GM19025 (cell line): ENCODE measurements at regions not wholly inside any gene's neighbourhood (a gene's known extent, or its start where the extent isn't known, plus 50 kb on each side); places are given as distances from the start of the nearest gene placed in this dataset.

ENCODE experiments used
- ATAC-seq: cut with Tn5 transposase; IDR thresholded peaks from one replicate; pipeline ENCODE4 v1.9.1; 2021; ENCODE audit warnings: mild to moderate bottlenecking, low read depth, moderate library complexity; ENCODE audit not compliant: unreplicated experiment

DNA sequence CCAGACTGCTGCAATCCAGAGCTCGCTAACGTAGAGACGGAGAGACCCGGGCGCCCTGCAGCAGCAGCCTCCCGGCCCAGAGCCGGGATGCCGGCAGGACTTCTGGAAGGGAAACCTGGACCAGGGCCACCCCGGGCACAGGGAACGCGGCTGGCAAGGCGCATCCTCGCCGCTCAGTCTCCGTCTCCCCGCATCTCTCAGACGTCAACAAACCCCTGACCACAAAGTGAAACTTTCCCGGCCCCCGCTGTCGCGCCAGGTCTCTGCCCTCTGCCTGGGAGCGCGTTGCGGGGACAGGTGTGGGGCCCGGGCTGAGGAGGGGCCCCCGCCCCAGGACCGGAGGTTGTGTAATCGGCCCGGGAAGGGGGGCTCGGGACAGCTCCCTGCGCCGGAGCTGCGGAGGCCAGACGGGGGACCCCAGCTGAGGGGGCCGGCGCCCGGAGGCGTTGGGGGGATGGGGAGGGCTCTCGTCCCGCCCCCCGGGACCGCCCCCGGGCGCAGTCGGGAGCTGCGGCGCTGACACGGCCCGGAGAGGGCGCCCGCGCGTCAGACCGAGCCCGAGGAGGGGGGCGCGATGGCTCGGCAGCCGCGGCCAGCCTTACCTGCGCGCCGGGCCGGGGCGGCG, 116.6 kb upstream of the HIVEP3 start:
- peak; percentile 66 for ATAC-seq

DNA sequence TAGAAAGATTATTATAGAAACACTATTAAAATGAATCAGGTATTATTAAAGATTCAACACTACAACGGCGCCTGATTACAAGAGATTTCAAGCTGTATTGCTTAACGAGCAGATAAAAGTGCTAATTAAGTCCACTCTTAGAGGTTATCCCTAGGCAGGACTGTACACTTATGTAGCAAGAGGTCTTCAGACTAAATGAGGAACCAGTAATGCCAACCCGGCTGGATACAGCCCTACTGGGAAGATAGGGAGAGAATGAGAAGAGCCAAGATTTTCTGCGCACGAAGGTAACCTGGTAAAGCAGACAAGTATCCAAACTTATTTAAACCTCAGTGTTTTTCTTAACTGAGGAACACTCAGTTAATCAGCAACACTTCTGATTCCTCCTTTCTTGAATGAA, 115.7 kb upstream of the HIVEP3 start:
- ATAC-seq = no peak

DNA sequence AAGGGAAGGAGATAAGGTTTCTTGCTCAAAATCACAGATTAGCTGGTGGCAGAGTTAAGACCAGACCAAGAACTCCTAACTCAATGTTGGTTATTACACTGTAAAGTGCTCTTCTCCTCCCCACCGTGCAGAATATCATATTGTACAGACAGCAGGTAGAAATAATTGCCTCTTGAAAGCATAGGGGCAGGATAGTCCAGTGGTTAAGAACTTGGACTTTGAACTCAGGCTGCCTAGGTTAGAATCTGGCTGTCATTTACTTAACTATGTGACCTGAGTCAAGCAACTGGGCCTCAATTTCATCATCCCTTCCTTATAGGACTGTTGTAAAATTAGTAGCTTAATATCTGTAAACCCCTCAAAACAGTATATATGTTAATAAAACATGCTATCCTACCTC, 114.9 kb upstream of the HIVEP3 start:
- ATAC-seq = no peak

DNA sequence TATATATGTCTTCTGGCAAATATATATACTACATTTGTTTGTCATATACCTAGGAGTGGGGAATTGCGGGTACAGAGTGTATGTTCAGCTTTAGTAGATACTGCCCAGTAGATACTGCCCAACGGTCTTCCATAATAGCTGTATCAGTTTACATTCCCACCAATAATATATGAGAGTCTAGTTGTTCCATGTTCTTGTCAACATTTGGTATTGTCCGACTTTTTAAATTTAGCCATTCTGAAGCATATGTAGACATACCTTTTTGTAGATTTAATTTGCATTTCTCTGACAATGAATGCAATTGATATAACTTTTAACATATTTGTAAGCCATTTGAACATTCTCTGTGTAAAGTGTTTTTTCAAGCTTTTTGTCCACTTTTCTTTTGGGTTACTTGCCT, 99.0 kb upstream of the HIVEP3 start:
- no peak for ATAC-seq

DNA sequence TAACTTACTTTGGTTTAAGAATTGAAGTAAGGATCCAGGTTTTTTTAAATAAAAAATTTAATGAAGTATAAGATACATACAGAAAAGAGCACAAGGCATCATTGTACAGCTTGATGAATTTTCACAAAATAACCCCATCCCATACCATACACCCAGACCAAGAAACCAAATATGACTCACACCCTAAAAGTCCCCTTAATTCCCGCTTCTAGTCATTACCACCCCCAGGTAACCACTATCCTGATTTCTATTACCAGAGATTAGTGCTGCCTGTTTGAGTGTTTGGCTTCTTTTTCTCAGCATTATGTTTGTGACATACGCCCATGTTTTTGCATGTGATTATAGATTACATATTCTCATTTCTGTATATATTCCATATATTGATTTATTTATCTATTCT, 98.5 kb upstream of the HIVEP3 start:
- peak; percentile 57 for ATAC-seq

DNA sequence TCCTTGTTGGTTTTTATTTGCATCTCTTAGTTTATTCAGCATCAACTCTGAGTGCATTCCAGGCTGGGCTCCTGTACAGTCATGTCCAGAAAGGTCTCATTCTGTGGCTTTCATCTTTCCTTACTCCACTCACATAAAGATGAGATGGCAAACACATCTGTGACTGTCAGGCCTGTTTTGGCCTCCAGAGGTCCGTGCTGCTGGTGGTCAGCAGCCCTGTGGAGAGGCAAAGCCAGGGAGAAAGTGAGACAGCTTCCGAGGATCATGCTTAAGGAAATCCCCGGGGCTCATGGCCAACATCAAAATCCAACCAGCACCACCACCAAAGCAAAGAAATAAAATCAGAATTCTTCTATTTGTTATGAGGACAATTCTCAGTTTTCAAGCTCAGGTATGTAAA, 96.1 kb upstream of the HIVEP3 start:
- no peak for ATAC-seq

DNA sequence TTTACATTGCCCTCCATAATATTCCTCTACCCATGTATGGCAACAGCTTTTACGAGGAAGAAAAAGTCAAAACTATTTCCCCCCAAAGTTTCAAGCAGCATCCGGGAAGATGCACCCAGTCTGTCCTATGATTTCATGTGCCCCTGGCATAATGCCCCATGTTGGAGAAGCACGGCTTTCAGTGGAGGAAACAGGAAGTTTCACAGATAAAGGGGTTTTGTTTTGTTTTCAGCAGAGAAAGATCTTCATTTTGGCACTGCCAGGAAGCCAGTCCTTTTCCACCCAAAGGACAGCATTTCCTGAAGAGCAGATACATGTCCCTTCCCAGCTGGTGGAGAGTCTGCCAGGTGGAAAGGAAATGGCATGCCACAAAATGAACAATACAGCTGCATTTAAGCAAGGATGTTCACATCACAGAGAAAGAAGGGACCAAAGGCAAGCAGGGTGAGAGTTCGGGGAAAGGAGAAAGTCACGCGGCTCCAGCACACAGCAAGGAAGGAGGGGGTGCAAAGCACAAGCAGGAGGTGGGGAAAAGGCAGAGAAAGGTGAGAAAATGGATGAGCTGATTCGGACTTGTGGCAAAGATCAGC, 95.3 kb upstream of the HIVEP3 start:
- no peak for ATAC-seq

DNA sequence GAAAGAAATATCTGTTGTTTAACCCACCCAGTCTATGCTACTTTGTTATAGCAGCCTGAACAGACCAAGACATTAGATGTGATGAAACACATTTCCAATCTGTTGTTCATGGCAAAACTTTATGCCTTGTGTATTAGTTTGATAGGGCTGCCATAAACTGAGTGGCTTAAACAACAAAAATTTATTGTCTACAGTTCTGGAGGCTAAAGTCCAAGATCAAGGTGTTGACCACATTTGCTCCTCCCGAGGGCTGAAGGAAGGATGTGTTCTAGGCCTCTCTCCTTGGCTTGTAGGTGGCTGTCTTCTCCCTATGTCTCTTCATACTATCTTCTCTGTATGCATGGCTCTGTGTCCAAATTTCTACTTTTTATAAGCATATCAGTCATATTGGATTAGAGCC, 94.1 kb upstream of the HIVEP3 start:
- ATAC-seq = no peak

DNA sequence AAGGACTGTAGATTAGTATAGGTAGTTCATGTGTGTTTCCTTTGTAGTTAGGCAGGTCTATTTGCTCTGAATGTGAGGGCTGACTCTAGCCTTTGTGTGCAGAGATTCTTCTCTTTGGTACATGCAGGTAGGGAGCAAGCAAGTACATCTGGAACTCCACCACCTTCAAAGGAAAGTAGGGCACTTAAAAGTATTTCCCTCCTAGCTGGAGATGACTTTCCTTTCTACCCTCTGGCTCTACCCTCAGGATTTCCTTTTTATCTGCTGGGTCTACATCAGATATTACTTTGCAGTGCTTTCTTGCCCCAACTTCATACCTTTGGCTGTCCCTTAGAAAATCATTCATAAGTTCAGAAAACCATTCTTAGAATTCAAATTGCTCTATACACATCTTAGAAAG, 91.7 kb upstream of the HIVEP3 start:
- ATAC-seq = no peak

DNA sequence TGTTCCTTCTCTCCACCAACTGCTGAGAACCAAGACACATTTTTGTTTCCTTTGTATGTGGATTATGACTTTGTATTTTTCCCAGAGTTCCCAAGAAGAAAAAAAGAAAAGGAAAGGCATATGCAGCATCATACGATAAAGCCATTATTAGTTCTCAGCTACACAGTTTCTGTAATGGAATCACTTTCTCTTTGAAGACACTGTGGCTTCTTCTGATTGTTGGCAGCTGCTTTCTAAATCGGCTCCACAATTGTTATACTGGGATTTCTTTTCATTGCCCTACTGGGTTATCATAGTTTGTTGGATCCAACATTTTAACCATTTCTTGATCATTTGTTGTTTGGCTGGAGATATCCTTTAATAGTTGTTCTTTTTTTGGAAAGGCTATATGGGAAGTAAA, 89.5 kb upstream of the HIVEP3 start:
- no peak for ATAC-seq

DNA sequence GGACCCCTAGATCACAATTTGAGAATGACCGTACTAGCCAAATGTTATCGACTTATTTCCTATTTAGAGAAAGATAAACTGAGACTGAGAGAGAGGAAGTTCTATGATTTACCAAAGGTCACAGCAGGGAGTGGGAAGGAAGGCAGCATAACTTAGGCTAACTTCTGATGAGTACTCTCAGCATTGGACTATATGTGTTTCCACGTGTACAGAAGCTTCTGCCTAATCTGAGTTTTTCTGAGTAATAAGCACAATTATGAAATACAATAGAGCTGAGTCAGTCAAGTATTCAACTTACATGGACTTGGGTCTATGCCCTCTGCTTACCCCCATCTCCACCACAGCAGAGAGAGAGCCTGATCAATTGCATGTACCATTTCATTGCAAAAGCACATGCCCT, 88.1 kb upstream of the HIVEP3 start:
- ATAC-seq = no peak

DNA sequence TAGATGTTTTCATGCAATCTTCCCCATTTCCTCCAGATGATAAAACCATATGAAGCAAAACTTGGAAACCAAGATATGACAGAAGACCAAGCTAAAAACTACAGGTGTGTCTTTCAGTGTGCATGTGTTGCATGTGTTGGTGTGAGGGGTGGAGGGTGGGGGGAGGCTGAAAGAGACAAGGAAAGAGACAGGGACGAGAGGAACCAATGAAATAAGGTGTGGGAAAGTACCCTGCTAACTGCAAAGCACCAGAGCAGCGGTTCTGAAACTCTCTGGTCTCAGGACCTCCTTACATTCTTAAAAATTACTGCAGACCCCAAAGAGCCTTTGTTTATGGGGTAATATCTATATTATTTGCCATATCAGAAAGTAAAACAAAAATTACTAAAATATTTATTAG, 87.4 kb upstream of the HIVEP3 start:
- ATAC-seq = no peak

DNA sequence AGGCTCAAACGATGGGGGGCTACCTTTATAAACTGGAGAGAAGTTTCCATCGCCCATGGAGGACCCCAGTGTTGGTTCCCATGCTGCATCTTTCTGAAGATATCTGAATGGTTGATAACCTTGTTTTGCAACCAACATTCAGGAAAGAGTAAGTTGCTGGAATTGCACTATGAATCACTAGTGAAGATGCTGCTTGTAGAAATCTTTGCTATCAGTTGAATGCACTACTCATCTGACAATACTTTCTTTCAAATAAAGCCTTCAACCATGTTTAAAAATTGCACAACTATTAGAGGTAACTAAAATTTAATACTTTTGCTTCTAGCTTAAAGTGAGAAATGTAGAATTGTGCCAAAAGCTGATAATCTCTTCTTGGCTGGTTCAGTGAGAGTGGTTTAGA, 86.8 kb upstream of the HIVEP3 start:
- no peak for ATAC-seq

DNA sequence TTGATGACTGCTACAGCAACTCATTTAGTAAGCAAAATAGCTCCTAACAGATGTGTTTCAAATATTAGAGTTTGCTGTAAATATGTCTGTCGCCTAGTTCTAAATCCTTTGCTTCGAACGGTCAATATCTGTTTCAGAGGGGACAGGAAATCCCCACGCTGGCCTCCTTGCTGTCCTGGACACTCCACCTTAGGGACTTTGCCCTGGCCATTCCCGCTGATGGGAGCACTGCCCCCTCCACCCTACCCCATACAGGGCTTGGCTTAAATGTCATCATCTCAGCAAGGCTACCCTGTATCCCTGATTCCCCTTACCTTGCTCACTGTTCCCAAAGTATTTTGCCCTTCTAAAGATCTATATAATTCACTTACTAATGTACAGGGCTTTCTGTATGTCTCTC, 86.1 kb upstream of the HIVEP3 start:
- ATAC-seq = no peak

DNA sequence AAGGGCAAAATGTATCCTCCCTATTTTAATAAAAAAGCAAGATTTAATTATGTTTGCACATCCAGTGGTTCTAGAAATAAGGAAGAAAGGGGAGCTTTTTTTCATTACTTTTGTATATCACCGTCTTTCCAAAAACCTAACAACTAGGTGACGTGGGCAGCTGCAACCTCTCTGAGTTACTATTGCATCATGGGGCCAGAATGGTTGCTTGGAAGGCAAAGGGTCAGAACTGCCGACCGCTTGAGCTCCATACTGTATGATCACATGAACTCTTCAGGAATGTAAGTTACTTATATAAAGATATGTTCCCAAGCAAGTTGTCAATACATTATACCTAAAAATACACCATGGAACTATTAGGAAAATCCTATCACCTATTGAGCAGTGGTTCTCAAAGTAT, 85.6 kb upstream of the HIVEP3 start:
- no peak for ATAC-seq

DNA sequence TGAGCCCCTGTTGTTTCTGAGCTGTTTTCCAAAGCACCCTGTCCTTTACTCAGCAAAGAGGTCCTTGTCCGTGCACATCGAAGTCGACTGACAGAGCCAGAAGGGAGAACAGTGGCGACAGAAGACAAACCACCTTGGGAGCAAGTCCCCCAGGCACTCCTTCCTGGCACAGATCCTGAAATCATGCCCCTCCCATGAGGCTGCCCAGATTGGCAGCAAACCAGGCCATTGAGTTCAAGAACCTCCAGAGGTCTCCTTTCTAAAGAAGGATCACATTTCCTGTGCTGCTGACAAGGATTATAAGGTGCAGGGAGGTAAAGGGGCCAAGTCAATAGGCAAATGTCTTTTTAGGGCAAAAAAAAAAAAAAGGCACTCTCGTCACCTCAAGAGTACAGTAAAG, 84.7 kb upstream of the HIVEP3 start:
- ATAC-seq = no peak

DNA sequence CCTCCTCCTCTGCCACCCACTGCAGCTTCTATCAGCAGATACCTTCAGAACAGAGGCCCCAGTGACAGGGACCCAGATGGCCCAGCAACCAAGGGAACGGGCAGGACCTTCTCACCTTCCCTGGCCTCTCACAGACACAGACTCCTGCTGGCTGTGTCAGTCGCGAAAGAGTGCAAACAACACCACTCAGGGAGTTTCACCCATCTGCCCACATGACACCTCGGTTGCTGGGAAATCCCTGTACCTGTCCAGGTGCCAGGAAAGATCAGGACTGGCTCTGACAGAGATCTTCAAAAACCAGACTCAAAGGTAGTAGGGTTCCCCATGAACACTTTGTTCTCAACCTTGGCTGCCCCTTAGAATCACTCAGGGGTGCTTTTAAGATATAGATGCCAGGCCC, 83.5 kb upstream of the HIVEP3 start:
- ATAC-seq = no peak

DNA sequence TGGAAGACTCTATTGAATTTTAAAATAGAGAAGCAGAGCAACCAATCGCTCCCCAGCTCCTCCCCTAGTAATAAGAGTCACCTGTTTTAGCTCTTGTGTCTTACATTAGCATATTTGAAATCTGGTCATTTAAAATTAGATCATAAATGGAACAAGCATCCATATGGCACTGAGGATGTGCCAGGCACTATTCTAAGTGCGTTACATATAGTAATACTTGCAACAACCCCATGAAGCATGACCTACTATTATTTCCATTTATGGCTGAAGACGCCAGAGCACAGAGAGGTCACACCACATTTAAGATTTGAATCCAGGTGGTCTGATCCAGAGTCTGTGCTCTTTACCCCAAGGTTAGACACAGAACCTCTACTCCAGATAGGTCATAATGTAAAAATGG, 82.0 kb upstream of the HIVEP3 start:
- no peak for ATAC-seq

DNA sequence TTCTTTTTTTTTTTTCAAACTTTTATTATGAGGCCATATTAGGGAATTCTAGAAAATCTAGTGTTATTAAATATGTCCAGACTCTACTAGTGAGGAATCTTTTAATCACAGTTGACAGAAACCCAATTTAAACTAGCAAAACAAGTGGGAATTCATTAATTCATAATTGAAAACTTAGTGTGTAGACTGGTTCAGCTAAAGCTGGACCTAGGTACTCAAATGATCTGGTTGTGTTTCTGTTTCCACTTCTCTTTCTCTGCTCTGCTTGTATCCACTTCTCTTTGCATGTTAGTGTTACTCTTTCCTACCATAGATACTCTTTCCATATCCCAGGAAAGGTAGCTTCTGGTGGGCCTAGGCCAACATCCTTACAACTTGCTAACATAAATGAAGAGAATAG, 81.2 kb upstream of the HIVEP3 start:
- ATAC-seq = no peak

DNA sequence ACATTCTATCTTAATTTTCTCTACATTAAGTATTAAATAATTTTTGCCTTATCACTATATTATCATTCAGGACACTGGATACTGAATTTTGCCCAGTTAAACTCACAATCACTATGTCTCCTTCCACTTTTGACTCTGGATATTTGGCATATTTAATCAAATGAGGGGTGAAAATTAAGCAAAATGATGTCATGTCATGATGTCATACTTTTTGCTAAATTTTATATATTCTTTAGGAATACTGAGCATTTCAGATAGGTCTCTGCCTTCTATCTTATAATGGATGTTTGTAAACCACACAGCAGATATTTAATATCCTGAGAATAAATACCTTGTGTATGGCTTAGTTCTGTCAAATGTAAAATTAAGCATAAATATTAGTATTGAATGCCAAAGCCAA, 79.5 kb upstream of the HIVEP3 start:
- no peak for ATAC-seq

DNA sequence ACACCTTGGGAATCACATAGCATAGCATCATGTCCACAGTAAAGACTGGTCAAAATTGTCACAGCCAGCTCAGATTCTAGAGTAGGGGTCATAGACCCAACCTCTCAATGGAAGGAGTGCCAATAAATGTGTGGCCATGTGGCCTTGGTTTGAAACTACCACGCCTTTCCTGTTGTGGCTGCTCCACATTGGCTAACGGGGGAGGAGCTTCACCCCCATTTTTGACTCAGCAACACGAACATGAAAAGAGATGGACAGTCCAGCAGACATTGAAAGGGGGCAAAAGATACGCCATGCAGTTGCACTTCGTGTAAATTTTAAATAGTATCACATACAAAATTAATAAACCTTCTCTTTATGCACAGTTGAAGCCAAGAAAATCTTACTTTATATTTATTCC, 78.4 kb upstream of the HIVEP3 start:
- ATAC-seq = no peak

DNA sequence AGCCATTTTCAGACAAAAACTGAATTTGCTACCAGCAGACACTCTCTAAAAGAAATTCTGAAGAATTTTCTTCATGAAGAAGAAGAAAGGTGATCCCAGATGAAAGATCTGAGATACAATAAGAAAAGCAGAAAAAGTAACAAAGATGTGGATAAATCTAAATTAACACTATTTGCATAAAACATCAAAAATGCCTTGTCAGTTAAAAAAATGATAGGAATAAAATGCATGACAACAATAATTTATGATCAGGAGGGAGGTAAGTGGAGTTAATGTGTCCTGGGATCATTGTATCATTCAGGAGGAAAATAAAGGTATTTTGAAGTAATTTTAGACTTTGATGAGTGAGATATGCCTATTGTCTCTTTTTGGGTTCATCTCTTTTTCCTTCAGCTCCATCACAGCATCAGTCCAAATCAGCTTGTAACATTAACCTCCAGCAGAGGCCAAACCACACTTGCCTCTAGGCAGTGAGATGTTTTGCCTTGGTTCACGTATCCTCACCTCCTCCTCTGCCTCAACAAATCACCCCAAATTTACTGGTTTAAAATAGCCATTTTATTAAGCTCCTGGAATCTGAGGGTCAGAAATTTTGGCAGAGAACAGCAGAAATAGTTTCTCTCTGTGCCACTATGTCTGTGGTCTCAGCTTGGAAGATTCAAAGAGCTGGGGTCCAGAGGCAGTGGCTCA, 76.9 kb upstream of the HIVEP3 start:
- ATAC-seq = no peak
